ENCODE measurements at regions not wholly inside any gene's neighbourhood (a gene's known extent, or its start where the extent isn't known, plus 50 kb on each side); places are given as distances from the start of the nearest gene placed in this dataset.

DNA sequence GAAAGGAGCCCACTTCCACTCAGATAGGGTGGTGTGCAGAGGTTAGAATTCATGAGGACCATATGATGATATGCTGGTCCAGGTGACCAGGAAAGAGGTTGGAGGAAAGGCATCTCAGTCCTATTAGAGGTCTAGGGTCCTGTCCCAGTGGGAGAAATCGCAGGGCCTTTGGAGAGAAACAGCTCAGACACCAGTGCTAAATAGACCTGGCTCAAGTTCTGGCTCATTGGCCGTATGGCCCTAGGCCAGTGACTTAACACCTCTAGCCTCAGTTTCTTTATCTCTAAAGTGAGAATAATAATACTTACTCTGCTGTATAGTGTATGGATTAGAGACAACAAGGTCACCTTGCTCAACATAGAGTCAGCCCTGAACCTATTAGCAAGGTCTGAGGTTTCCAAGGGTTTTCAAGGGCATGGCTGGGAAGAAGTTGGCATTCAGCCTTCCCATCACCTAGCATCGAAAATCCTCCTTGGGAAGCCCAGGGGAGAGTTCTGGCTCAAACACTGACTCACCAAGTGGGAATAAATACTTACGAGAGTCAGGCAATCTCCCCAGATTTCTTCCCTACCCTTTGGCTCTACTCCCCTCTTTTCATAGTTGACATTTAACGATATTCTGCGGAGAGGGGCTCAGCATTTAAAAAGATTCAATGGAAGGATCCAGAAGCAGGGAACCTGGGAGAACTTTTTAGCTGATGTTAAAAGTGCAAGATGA lies 473.1 kb upstream of the PODXL start:
- Histone ChIP-seq H3K27ac (no peak overlapping the region), H3K4me1 (peaks cover 6% of the 10 kb centered on the region), H3K27me3 (no peaks in the 10 kb centered on the region), H3K36me3 (no peaks in the 10 kb centered on the region), H3K4me3 (no peak overlapping the region), H3K9me3 (no peaks in the 10 kb centered on the region)
- WGBS = 56% methylated on average over 6 of the region's 6 CpGs
- DNase-seq (ENCODE audit: low spot score in 2 of 2) = no peak
- no peak for TF ChIP-seq POLR2AphosphoS5 (IDR thresholded peaks at IDR 0.05)
- no peak for TF ChIP-seq POLR2A (IDR thresholded peaks at IDR 0.05)
- no peak for TF ChIP-seq CTCF (IDR thresholded peaks at IDR 0.05)

- Histone ChIP-seq H3K4me1 (peaks cover 6% of the 10 kb centered on the region), H3K27me3 (no peaks in the 10 kb centered on the region), H3K4me3 (no peak overlapping the region), H3K36me3 (no peaks in the 10 kb centered on the region), H3K27ac (no peak overlapping the region), H3K9me3 (no peaks in the 10 kb centered on the region)
- TF ChIP-seq EP300 (IDR thresholded peaks at IDR 0.05) = no peak
- TF ChIP-seq CTCF (IDR thresholded peaks at IDR 0.05) = no peak
- no peak for TF ChIP-seq POLR2A (IDR thresholded peaks at IDR 0.05)
- no peak for TF ChIP-seq POLR2AphosphoS5 (IDR thresholded peaks at IDR 0.05)
- DNase-seq (ENCODE audit: low spot score in 2 of 2) = no peak
- 71% methylated on average over 7 of the region's 7 CpGs for WGBS
Measured at GRCh38 chr7:132028144-132028920, 471.9 kb upstream of the PODXL start.

GRCh38 chr7:132024290-132024689 lies 467.9 kb upstream of the PODXL start:
- Histone ChIP-seq H3K27ac (no peak overlapping the region), H3K9me3 (no peaks in the 10 kb centered on the region), H3K4me3 (no peak overlapping the region), H3K4me1 (no peaks in the 10 kb centered on the region), H3K36me3 (no peaks in the 10 kb centered on the region), H3K27me3 (no peaks in the 10 kb centered on the region)
- DNase-seq (ENCODE audit: low spot score in 2 of 2) = no peak
- 52% methylated on average over 6 of the region's 6 CpGs for WGBS
- TF ChIP-seq POLR2AphosphoS5 (IDR thresholded peaks at IDR 0.05) (no peak), CTCF (IDR thresholded peaks at IDR 0.05) (no peak), POLR2A (IDR thresholded peaks at IDR 0.05) (no peak), EP300 (IDR thresholded peaks at IDR 0.05) (no peak)

GRCh38 chr7:132023466-132023865 lies 467.0 kb upstream of the PODXL start:
- DNase-seq (ENCODE audit: low spot score in 2 of 2) = no peak
- no peaks in the 10 kb centered on the region for H3K36me3 ChIP-seq
- H3K27me3 ChIP-seq = no peaks in the 10 kb centered on the region
- H3K4me3 ChIP-seq = no peak overlapping the region
- H3K4me1 ChIP-seq = no peaks in the 10 kb centered on the region
- TF ChIP-seq EP300 (IDR thresholded peaks at IDR 0.05) = no peak
- no peak for TF ChIP-seq POLR2AphosphoS5 (IDR thresholded peaks at IDR 0.05)
- TF ChIP-seq POLR2A (IDR thresholded peaks at IDR 0.05) = no peak
- TF ChIP-seq CTCF (IDR thresholded peaks at IDR 0.05) = no peak
- no peak overlapping the region for H3K27ac ChIP-seq
- no peaks in the 10 kb centered on the region for H3K9me3 ChIP-seq

DNA sequence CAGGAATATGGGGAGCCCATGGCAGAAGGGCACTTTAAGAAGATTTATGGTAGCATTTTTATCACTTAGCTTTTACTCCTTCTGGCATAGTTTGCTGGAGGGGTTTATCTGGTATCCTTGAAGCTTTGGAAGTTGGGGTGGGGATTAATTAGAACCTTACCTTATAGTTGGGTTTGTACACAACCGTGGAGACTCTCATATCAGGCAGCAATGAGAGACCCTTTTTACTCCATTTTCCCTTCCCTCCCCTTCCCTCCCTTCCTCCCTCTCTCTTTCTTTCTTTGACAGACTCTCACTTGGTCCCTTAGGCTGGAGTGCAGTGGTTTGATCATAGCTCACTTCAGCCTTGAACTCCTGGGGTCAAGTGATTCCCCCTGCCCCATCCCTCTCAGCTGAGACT lies 465.8 kb upstream of the PODXL start:
- no peak for TF ChIP-seq CTCF (IDR thresholded peaks at IDR 0.05)
- TF ChIP-seq POLR2A (IDR thresholded peaks at IDR 0.05) = no peak
- TF ChIP-seq EP300 (IDR thresholded peaks at IDR 0.05) = no peak
- no peak for TF ChIP-seq POLR2AphosphoS5 (IDR thresholded peaks at IDR 0.05)
- 38% methylated on average over 1 of the region's 1 CpG for WGBS
- Histone ChIP-seq H3K27me3 (no peaks in the 10 kb centered on the region), H3K4me3 (no peak overlapping the region), H3K36me3 (no peaks in the 10 kb centered on the region), H3K9me3 (no peaks in the 10 kb centered on the region), H3K4me1 (no peaks in the 10 kb centered on the region), H3K27ac (no peak overlapping the region)
- no peak for DNase-seq (ENCODE audit: low spot score in 2 of 2)
